C4-2B (cell line): ENCODE measurements at regions not wholly inside any gene's neighbourhood (a gene's known extent, or its start where the extent isn't known, plus 50 kb on each side); places are given as distances from the start of the nearest gene placed in this dataset.
"Not testable (repeated sequence)": the region's sequence is repeated elsewhere in the genome, so short reads cannot be mapped to it uniquely, and the experiment has no call there.

Experiments
- H3K27ac ChIP-seq: fragments of 450-650 bp; 2 replicates; pipeline ENCODE4 v1.5.1; 2017
- ZFX ChIP-seq: fragments of 450-650 bp; IDR thresholded peaks from 2 replicates; pipeline ENCODE4 v1.6.1; 2017
- TF ChIP-seq, protein P1 (sequence below): fragments of 450-650 bp; conservative IDR thresholded peaks from 2 replicates; pipeline ENCODE4 v1.5.1; 2017; ENCODE audit warnings: mild to moderate bottlenecking

DNA sequence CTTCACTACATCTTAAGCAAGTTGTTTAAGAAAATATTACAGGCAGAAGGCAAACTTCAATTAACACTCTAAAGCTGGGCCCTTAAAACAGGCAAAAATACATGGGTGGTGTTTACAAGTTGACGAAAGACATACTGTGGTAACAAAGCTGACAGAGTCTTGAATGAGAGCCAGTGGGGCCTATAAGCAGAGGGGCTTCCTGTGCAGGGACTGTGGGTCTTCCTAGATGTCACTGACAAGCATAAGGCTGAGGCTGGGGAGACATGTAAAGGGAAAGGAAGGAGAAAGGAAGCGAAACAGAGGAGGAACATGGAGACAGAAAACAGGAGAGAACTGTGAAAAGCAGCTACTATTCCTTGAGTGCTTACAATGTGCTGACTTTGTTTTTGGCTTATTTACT lies 308.0 kb upstream of the RPS23 start:
- H3K27ac ChIP-seq, result no peak overlapping the region
- no peak for TF ChIP-seq ZFX
- TF ChIP-seq, protein P1, sequence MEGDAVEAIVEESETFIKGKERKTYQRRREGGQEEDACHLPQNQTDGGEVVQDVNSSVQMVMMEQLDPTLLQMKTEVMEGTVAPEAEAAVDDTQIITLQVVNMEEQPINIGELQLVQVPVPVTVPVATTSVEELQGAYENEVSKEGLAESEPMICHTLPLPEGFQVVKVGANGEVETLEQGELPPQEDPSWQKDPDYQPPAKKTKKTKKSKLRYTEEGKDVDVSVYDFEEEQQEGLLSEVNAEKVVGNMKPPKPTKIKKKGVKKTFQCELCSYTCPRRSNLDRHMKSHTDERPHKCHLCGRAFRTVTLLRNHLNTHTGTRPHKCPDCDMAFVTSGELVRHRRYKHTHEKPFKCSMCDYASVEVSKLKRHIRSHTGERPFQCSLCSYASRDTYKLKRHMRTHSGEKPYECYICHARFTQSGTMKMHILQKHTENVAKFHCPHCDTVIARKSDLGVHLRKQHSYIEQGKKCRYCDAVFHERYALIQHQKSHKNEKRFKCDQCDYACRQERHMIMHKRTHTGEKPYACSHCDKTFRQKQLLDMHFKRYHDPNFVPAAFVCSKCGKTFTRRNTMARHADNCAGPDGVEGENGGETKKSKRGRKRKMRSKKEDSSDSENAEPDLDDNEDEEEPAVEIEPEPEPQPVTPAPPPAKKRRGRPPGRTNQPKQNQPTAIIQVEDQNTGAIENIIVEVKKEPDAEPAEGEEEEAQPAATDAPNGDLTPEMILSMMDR, result no peak

DNA sequence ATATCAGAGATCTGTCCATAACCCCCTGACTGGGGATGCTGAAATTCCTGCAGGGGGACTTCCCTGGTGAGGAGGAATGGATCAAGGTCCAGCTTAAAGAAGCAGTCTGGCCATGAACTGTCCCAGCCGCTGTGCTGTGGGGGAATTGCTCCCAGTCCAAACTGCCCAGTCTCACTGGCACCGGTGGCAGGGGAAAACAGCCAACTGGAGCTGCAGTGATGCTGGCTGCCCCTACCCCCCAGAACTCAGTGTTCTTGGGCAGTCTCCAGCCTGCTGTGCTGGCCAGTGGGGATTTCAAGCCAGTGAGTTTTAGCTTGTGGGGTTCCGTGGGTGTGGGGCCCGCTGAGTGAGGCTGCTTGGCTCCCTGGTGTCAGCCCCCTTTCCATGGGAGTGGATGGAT lies 306.5 kb upstream of the RPS23 start:
- no peak for TF ChIP-seq ZFX
- TF ChIP-seq, protein P1, result no peak
- no peak overlapping the region for H3K27ac ChIP-seq

DNA sequence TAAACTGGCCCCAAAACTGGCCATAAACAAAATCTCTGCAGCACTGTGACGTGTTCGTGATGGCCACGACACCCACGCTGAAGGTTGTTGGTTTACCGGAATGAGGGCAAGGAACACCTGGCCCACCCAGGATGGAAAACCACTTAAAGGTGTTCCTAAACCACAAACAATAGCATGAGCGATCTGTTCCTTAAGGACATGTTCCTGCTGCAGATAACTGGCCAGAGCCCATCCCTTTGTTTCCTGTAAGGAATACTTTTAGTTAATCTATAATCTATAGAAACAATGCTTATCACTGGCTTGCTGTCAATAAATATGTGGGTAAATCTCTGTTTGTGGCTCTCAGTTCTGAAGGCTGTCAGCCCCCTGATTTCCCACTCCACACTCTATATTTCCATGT lies 305.2 kb upstream of the RPS23 start:
- not testable (repeated sequence) for H3K27ac ChIP-seq

DNA sequence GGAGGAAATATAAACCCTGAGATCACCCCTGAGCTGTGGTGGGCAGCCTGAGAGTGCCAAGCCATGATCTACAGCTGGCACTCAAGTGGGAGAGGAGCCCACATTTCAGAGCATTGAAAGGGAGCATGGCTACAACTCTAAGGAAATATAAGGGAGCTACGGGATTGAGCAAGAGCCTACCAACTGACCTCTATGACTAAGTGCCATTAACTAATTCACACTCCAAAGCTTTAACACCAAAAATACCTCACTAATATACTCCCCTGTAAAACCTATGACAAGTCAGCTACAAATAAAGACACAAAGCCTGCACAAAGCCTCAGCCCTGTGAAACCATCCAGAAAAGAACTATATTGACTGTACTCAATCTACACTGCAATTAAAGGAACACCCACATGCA lies 286.8 kb upstream of the RPS23 start:
- TF ChIP-seq ZFX, result no peak
- TF ChIP-seq, protein P1, result no peak
- no peak overlapping the region for H3K27ac ChIP-seq

DNA sequence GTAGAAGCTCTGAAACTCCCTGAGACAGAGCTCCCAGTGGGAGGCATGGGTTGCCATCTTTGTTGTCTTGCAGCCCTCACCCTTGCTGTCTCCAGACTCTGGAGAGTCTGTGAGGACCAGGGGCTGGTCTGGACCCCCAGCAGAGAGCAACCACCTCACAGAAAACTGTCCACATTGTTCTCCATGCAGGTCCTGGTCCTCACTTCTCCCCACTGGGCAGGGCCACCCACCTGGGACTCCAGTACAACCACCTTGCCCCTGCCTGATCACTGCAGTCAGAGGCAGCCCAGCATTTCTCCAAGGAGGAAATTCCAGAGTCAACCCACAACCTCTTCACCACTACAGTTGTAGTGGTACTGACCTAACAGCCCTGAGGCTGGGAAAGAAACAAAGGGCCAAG lies 285.6 kb upstream of the RPS23 start:
- H3K27ac ChIP-seq, result no peak overlapping the region

DNA sequence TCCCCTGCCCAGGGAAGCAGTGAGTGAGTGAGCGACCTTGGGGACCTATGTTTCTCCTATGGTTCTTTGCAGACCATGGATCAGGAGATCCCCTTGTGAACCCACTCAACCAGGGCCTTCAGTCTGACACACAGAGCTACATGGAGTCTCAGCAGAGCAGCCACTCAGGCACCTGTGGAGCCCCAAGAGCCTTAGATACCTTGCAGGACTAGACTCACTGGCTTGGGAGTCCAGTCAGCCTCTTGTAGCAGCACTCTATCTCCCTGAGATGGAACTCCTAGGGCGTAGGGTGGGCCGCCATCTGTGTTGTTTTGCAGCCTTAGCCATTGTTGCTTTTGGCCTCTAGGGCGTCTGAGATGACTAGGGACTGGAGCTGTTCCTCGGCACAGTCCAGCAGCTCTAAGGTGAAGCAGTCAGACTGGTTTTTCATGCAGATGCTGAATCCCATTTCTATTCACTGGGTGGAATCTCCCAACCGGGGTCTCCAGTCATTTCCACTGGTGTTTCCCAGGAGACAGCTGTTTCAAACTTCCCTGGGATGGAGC lies 284.6 kb upstream of the RPS23 start:
- TF ChIP-seq ZFX, result no peak
- TF ChIP-seq, protein P1, result no peak
- no peak overlapping the region for H3K27ac ChIP-seq

More for the DNA sequence above, 285.6 kb upstream of the RPS23 start:
- TF ChIP-seq ZFX, result no peak
- TF ChIP-seq, protein P1, result no peak

DNA sequence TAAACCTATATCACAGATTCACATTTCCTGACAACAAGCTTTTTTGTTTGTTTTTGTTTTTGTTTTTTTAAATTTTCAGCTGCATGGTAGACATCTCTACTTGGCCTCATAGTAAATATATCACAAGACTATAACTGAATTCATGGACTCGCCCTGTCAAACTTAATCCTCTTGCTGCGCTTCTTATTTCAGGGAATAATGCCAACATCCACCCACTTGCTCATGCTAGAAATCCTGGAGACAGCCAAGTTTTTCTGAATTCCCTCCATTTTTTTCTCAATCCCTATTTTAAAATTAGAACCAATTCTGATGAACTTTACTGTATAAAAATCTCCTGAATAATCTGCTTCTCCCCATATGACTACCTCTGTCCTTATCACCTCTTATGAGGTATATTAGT lies 283.6 kb upstream of the RPS23 start:
- TF ChIP-seq, protein P1, result no peak
- TF ChIP-seq ZFX, result no peak
- no peak overlapping the region for H3K27ac ChIP-seq

DNA sequence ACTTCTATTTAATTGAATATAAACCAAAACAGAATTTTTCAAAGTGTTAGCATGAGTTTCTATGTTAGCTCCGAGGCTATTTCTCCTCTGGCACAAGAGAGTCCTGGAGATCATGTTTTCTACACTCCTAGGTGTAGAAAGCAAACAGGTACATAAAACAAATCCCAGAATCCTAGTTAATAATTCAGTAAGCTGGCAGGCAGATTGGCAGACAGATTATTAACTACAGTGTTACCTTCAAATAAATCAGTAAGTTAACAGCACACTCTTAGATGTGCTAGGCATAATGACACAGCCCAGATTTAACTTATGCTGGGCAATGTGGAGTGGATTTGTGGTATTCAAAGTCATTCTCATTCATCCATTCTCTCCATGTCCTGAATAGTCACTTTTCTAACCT lies 282.8 kb upstream of the RPS23 start:
- no peak for TF ChIP-seq ZFX
- TF ChIP-seq, protein P1, result no peak
- no peak overlapping the region for H3K27ac ChIP-seq
